T-helper 2 cell (primary cell): ENCODE measurements at regions not wholly inside any gene's neighbourhood (a gene's known extent, or its start where the extent isn't known, plus 50 kb on each side); places are given as distances from the start of the nearest gene placed in this dataset.

Experiments
- DNase-seq, 5 experiments: peaks; one replicate each; pipeline versions ENCODE4 v3.0.0 to v3.0.0-alpha.2; 2012 to 2022

DNA sequence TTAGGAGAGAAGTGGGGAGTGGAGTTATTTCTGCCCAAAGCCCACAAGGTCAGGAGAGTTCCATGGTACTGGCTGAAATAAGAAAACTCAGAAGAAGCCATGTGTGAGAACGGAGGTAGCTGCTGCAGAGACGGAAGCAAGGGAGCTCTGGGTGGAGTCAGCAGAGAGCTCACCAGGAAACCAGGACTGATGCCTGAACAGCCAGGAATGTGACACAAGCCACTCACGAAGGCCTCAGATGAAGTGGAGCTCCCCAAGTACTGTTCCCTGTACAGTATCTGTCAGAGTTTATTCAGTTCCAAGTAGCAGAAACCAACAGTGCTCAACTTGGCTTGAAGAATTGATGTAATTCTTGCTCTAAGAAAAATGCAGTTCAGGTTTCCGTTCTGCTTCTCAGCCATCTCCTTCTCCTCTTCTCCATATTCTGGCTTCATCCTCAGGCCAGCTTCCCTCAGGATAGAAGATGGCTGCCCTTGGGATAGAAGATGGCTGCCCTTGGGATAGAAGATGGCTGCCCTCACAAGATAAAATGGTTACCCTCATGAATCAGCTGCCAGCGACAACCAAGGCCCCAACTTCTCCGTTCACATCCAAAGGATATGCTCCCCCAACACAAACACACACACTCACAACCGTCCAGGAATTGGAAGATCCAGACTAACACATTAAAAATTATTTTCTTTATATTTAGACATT is 117.4 kb upstream of the SH3BP4 start:
- no peak for DNase-seq

DNA sequence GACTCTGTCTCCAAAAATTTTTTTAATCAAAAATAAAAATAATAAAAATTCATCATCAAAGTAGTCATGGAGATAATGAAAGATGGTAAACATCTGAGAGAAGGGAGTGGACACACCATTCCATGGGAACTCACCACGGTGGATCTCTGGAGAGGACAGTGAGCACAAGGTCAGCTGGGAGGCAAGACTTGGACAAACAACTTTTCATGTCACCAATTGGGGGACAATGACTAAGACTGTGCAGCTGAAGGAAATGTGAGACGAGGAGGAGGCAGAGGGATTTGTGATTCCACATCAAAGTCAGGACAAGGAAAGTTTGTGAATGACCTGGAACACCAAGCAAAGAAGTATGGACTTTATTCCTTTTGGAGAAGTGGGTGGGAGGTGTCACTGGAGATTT is 121.0 kb upstream of the SH3BP4 start:
- DNase-seq = no peak

- no peak for DNase-seq
These were observed 122.8 kb upstream of the SH3BP4 start for GRCh38 chr2:234829074-234829455.

DNA sequence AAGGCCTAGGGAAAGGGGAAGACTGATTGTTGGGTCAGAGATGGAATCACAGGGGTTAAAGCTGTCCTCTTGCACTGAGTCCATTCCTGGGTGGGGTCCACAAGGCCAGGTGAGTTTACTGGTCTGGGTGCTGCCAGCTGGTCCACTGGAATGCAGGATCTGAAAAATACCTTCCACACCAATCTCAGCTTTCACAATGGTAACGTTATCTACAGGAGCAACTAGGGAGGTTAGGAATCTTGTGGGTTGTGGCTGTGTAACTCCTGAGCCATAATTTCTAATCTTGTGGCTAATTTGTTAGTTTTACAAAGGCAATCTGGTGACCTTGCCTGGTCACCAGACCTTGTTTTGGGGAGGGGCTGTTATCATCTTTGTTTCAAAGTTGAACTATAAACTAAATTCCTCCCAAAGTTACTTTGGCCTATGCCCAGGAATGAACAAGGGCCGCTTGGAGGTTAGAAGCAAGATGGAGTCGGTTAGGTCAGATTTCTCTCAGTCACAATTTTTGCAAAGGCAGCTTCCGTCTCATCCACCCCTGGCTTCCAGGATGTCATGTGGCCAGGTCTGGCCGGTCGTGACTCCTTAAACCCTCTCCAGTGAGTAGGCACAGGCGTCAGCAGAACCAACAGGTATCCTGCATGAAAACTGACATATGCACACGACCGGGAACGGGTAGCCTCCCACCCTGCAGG is 123.3 kb upstream of the SH3BP4 start:
- DNase-seq = no peak

GRCh38 chr2:234827096-234827860 is 124.5 kb upstream of the SH3BP4 start:
- no peak for DNase-seq

DNA sequence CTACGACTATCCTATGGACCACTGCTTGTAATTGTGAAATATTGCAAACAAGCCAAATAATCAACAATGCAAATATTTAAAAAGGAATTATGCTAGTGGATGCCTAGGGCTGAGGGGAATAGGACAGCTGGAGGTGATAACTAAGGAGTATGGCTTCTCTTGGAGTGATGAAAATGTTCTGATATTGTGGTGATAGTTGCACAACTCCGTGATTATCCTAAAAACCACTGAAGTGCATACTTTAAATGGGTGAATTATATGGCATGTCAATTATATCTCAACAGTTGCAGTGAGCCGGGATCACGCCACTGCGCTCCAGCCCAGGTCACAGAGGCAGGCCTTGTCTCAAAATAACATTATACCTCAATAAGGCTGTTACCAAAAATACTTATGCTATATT is 125.1 kb upstream of the SH3BP4 start:
- DNase-seq = no peak

DNA sequence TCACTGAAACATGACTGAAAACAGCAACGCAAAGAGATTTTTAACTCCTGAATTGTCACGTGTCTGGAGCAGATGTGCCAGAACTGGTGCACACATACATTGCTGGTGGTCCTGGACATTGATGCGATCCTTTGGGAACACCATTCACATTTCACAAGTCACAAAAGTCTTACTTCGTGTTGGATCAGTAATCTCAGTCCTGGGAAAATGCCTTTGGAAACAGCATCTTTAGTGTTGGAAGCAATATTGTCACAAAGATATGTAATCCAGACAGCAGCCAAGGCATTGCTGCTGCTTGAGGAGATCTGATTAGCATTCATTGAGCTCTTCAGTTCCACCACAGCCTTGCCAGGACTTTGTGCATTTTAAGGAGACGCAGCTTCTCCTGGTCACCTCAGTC is 126.2 kb upstream of the SH3BP4 start:
- no peak for DNase-seq

GRCh38 chr2:234823877-234824376 is 127.9 kb upstream of the SH3BP4 start:
- no peak for DNase-seq

- no peak for DNase-seq
These were observed 128.5 kb upstream of the SH3BP4 start for GRCh38 chr2:234823196-234823876.

DNA sequence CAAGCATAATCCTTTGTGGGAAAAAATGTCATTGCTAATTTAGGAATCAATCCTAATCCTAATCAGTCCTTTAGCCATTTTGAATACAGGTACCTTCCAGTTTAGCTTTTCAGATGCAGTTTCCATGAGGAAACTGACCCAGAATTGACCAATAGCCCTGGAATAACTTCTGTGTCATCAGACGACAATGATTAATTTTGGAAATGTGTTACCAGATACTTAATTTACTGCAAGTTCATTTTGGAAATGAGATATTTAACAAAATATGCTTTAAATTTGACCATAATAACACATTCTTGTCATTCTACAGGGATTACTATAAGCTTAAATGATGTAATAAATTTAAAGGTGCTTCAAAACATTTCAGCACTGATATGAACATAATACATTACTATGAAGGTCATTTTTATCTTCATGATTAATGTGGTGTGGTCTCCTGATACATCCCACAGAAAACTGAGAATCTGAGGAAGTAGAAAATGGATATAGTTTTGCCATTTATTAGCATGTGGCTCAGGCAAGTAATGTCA is 129.8 kb upstream of the SH3BP4 start:
- no peak for DNase-seq

DNA sequence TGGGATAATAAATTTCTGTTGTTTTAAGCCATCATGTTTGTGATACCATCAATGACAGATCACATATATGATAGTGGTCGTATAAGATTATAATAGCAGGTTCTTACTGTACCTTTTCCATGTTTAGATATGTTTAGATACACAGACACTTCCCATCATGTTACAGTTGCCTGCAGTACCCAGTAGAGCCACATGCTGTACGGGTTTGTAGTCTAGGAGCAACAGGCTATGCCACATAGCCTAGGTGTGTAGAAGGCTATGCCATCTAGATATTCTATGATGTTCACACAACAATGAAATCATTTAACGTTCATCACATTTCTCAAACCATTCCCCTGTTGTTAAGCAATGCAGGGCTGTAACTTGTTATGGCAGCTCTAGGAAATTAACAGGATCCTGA is 132.9 kb upstream of the SH3BP4 start:
- DNase-seq = no peak

- no peak for DNase-seq
These were observed 135.3 kb upstream of the SH3BP4 start for GRCh38 chr2:234816491-234816890.

DNA sequence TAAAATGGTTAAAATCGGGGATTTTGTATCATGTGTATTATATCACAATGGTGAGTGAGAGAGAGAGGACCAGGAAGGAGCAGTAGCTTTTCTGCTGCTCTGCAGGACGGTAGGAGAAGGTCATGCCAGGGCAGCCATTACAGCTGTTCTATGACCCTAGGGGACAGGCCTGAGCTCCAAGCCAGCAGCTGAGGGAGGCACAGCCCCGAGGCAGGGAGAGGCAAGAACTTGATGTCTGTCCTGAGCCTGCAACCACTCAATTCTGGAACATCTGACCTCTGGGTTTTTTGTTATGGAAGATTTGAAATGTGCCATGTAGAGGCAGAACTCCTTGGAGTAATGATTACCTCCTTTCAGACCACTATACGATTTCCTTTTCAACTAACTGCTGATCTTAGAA is 135.8 kb upstream of the SH3BP4 start:
- no peak for DNase-seq

GRCh38 chr2:234814374-234814773 is 137.4 kb upstream of the SH3BP4 start:
- no peak for DNase-seq

GRCh38 chr2:234812851-234813250 is 139.0 kb upstream of the SH3BP4 start:
- no peak for DNase-seq

DNA sequence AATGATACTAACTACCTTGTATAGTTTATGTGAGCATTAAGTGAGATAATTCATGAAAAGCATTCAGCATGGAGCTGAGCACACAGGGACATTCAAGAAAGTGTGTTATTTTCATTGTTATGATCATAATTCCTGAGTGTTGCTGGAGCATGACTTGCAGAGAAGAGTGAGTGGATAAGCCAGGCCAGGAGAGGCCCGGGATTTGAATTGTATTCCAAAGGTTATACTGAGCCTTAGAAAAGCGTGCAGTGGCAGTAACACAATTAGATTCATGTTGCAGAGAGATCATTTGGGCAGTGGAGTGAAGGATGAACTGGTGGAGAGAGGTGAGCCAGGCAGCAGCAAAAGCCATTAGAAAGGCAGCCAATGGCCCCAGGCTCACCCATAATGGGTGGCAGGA is 142.9 kb upstream of the SH3BP4 start:
- no peak for DNase-seq

DNA sequence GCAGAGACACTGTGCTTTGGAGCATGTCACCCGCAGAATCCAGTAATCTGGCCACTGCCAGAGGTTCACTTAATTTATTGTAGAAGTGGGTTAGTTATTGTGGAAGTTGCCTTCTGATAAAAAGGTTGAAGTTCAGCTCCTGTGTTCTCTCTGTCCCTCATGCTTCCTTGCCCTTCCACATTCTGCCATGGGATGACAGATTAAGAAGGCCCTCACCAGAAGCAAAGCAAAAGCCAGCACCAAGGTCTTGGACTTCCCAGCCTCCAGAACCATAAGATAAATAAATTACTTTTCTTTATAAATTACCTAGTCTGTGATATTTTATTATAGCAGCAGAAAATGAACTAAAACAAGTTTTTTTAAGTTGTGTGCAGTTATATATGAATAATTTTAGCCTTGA is 145.0 kb upstream of the SH3BP4 start:
- DNase-seq = no peak

GRCh38 chr2:234805836-234806235 is 146.0 kb upstream of the SH3BP4 start:
- DNase-seq = no peak

GRCh38 chr2:234804704-234805103 is 147.1 kb upstream of the SH3BP4 start:
- DNase-seq = no peak

- DNase-seq = no peak
These were observed 149.0 kb upstream of the SH3BP4 start for GRCh38 chr2:234802845-234803171.

GRCh38 chr2:234802071-234802844 is 149.6 kb upstream of the SH3BP4 start:
- DNase-seq = no peak

GRCh38 chr2:234797566-234798250 is 154.1 kb upstream of the SH3BP4 start:
- DNase-seq = no peak
